GM23338 (cell line): ENCODE measurements at regions not wholly inside any gene's neighbourhood (a gene's known extent, or its start where the extent isn't known, plus 50 kb on each side); places are given as distances from the start of the nearest gene placed in this dataset.

Source experiments
- CREB1 ChIP-seq: fragments of 250-450 bp; sonication (Bioruptor Pico); IDR thresholded peaks from 2 replicates; pipeline ENCODE4 v1.5.0; 2020; ENCODE audit warnings: low read depth, mild to moderate bottlenecking, moderate library complexity
- CTCF ChIP-seq, 2 experiments: fragments of 200-600 bp in 1 of 2; sonication (generic) in 1 of 2; conservative IDR thresholded peaks; 2 replicates each; pipeline versions ENCODE4 v1.5.1 to v1.6.1; 2016 to 2017; ENCODE audit warnings: antibody characterized with exemption in 2 of 2, low read depth in 2 of 2, mild to moderate bottlenecking in 2 of 2, moderate library complexity in 1 of 2
- ETS1 ChIP-seq: IDR thresholded peaks from 2 replicates; pipeline ENCODE4 v1.6.1; 2016; ENCODE audit warnings: antibody characterized with exemption
- EZH2 ChIP-seq: fragments of 200-600 bp; sonication (generic); IDR thresholded peaks from one replicate; pipeline ENCODE4 v1.8.0; 2017; ENCODE audit warnings: antibody characterized with exemption, mild to moderate bottlenecking, low read depth; ENCODE audit not compliant: unreplicated experiment
- JUNB ChIP-seq: IDR thresholded peaks from one replicate; pipeline ENCODE4 v1.6.1; 2016; ENCODE audit warnings: antibody characterized with exemption; ENCODE audit not compliant: unreplicated experiment
- POLR2AphosphoS5 ChIP-seq: IDR thresholded peaks from 2 replicates; pipeline ENCODE4 v1.6.1; 2016; ENCODE audit warnings: antibody characterized with exemption, low read depth
- REST ChIP-seq: IDR thresholded peaks from one replicate; pipeline ENCODE4 v1.6.1; 2018; ENCODE audit warnings: antibody characterized with exemption; ENCODE audit not compliant: unreplicated experiment
- STAT1 ChIP-seq: IDR thresholded peaks from one replicate; pipeline ENCODE4 v1.6.1; 2016; ENCODE audit warnings: antibody characterized with exemption; ENCODE audit not compliant: unreplicated experiment

GRCh38 chr12:115160271-115161128 lies 476.5 kb upstream of the TBX3 start:
- TF ChIP-seq EZH2 = no peak
- TF ChIP-seq CTCF (conservative IDR thresholded peaks at IDR 0.05; ENCODE audit: low read depth in 2 of 2) = no peak
- TF ChIP-seq JUNB = no peak
- TF ChIP-seq CREB1 (CRISPR knock-in tag) = no peak
- TF ChIP-seq STAT1 = no peak
- TF ChIP-seq REST = no peak
- TF ChIP-seq ETS1 = no peak
- TF ChIP-seq POLR2AphosphoS5 = no peak
